C4-2B (cell line): ENCODE measurements at regions not wholly inside any gene's neighbourhood (a gene's known extent, or its start where the extent isn't known, plus 50 kb on each side); places are given as distances from the start of the nearest gene placed in this dataset.

ENCODE experiments used
- CTCF ChIP-seq: fragments of 450-650 bp; conservative IDR thresholded peaks from 2 replicates; pipeline ENCODE4 v1.5.1; 2017; ENCODE audit warnings: mild to moderate bottlenecking
- ZFX ChIP-seq: fragments of 450-650 bp; IDR thresholded peaks from 2 replicates; pipeline ENCODE4 v1.6.1; 2017

GRCh38 chr3:72081471-72082185 lies 296.7 kb upstream of the PROK2 start:
- TF ChIP-seq CTCF, result no peak
- no peak for TF ChIP-seq ZFX
